ENCODE measurements at regions not wholly inside any gene's neighbourhood (a gene's known extent, or its start where the extent isn't known, plus 50 kb on each side); places are given as distances from the start of the nearest gene placed in this dataset.

GRCh38 chr6:154651656-154652055, 81.6 kb upstream of the SCAF8 start:
- Mint-ChIP-seq H3K27ac (no peak overlapping the region), H3K4me3 (no peak overlapping the region), H3K9me3 (peaks cover 0 to 3% (median 2%) of the 10 kb centered on the region in 7 donors), H3K36me3 (no peaks in the 10 kb centered on the region), H3K27me3 (ENCODE audit: low read depth in 3 of 3) (peaks cover 0 to 4% (median 0%) of the 10 kb centered on the region in 3 donors), H3K4me1 (peaks cover 15% of the 10 kb centered on the region)
- no peak for DNase-seq
- Histone ChIP-seq H3K4me2 (replicated peaks; ENCODE audit: extremely low read depth, low read length, poor library complexity, severe bottlenecking) (no peak overlapping the region), H3K9me3 (replicated peaks in 1 of 2; ENCODE audit: control insufficient read depth in 1 of 2, insufficient read depth in 1 of 2, low read length in 2 of 2) (no peaks in the 10 kb centered on the region), H2AFZ (ENCODE audit: insufficient read depth, low read depth, low read length, poor library complexity, severe bottlenecking) (no peak overlapping the region), H3K4me3 (replicated peaks in 1 of 3; ENCODE audit: low read depth in 2 of 3, low read length in 3 of 3) (no peak overlapping the region), H3K36me3 (replicated peaks in 1 of 2; ENCODE audit: control insufficient read depth in 1 of 2, insufficient read depth in 2 of 2, low read length in 2 of 2) (no peaks in the 10 kb centered on the region), H3K27ac (ENCODE audit: low read depth in 1 of 2, low read length in 2 of 2) (no peak overlapping the region), H3K4me1 (ENCODE audit: control insufficient read depth in 1 of 2, insufficient read depth in 2 of 2, low read length in 2 of 2) (no peaks in the 10 kb centered on the region), H3K27me3 (ENCODE audit: control insufficient read depth in 2 of 2, insufficient read depth in 2 of 2, low read length in 2 of 2) (no peaks in the 10 kb centered on the region), H4K20me1 (ENCODE audit: insufficient read depth, low read length) (no peaks in the 10 kb centered on the region), H3K79me2 (ENCODE audit: insufficient read depth, low read length) (no peaks in the 10 kb centered on the region), H3K9ac (ENCODE audit: insufficient read depth, low read length, poor library complexity, severe bottlenecking) (no peak overlapping the region)
- intact Hi-C loops (cut with micrococcal nuclease) = no loop called here
- no CpG with 5 or more reads among the region's 2 CpGs for WGBS (ENCODE audit: insufficient coverage)
- TF ChIP-seq CTCF (IDR thresholded peaks at IDR 0.05) = no peak

GRCh38 chr6:154653385-154653784, 79.8 kb upstream of the SCAF8 start:
- H3K27me3 ChIP-seq (ENCODE audit: control insufficient read depth in 2 of 2, insufficient read depth in 2 of 2, low read length in 2 of 2) = no peaks in the 10 kb centered on the region
- Mint-ChIP-seq H3K4me3 (no peak overlapping the region), H3K27me3 (ENCODE audit: low read depth in 3 of 3) (peaks cover 0 to 4% (median 0%) of the 10 kb centered on the region in 3 donors), H3K4me1 (peaks cover 15% of the 10 kb centered on the region), H3K36me3 (no peaks in the 10 kb centered on the region), H3K27ac (no peak overlapping the region), H3K9me3 (peaks cover 0 to 3% (median 2%) of the 10 kb centered on the region in 7 donors)
- no peaks in the 10 kb centered on the region for H3K79me2 ChIP-seq (ENCODE audit: insufficient read depth, low read length)
- H2AFZ ChIP-seq (ENCODE audit: insufficient read depth, low read depth, low read length, poor library complexity, severe bottlenecking) = no peak overlapping the region
- no peaks in the 10 kb centered on the region for H3K4me1 ChIP-seq (ENCODE audit: control insufficient read depth in 1 of 2, insufficient read depth in 2 of 2, low read length in 2 of 2)
- no peak overlapping the region for H3K9ac ChIP-seq (ENCODE audit: insufficient read depth, low read length, poor library complexity, severe bottlenecking)
- intact Hi-C loops (cut with micrococcal nuclease) = no loop called here
- H3K27ac ChIP-seq (ENCODE audit: low read depth in 1 of 2, low read length in 2 of 2) = no peak overlapping the region
- H3K4me2 ChIP-seq (replicated peaks; ENCODE audit: extremely low read depth, low read length, poor library complexity, severe bottlenecking) = no peak overlapping the region
- WGBS (ENCODE audit: insufficient coverage) = 83% methylated on average over 3 of the region's 3 CpGs
- no peak for DNase-seq
- H3K4me3 ChIP-seq (replicated peaks in 1 of 3; ENCODE audit: low read depth in 2 of 3, low read length in 3 of 3) = no peak overlapping the region
- no peaks in the 10 kb centered on the region for H3K36me3 ChIP-seq (replicated peaks in 1 of 2; ENCODE audit: control insufficient read depth in 1 of 2, insufficient read depth in 2 of 2, low read length in 2 of 2)
- H3K9me3 ChIP-seq (replicated peaks in 1 of 2; ENCODE audit: control insufficient read depth in 1 of 2, insufficient read depth in 1 of 2, low read length in 2 of 2) = no peaks in the 10 kb centered on the region
- no peak for TF ChIP-seq CTCF (IDR thresholded peaks at IDR 0.05)
- H4K20me1 ChIP-seq (ENCODE audit: insufficient read depth, low read length) = no peaks in the 10 kb centered on the region
